HCT116 (cell line): ENCODE measurements at regions not wholly inside any gene's neighbourhood (a gene's known extent, or its start where the extent isn't known, plus 50 kb on each side); places are given as distances from the start of the nearest gene placed in this dataset.

Experiments
- ATAC-seq: fragments of 200-7000 bp; cut with Tn5 transposase; 2 replicates; pipeline ENCODE4 v1.9.1; 2020; ENCODE audit warnings: mild to moderate bottlenecking, moderate library complexity
- BruUV-seq: library from RNA; stranded (reverse); fragments of 400-500 nt; replicated peaks from 2 replicates; lab custom pipeline; 2021; lab: Mats Ljungman, UMichigan
- CTCF ChIA-PET: fragments of 300-600 bp; sonication (Branson Sonifier 250); formaldehyde crosslinking; loops from one replicate; lab custom pipeline; 2021; ENCODE audit warnings: antibody characterized with exemption; lab: Charles Lee
- POLR2A ChIA-PET: fragments of 300-600, 350-600 bp; sonication (Branson Sonifier 250); formaldehyde crosslinking; loops from one replicate; lab custom pipeline; 2021; ENCODE audit warnings: antibody characterized with exemption; lab: Charles Lee
- RAD21 ChIA-PET, 2 experiments: fragments of 300-600 bp; sonication (Branson Sonifier 250); formaldehyde crosslinking; loops; one replicate each; lab custom pipeline; 2023; ENCODE audit warnings: low total read pairs in 2 of 2; ENCODE audit not compliant: uncharacterized antibody in 2 of 2, unreplicated experiment in 2 of 2, low non-redundant PET in 1 of 2; lab: Charles Lee
- DNase-seq: peaks from one replicate; pipeline ENCODE4 v3.0.0-alpha.2; 2010; ENCODE audit warnings: low read depth, low spot score
- H2AFZ ChIP-seq: fragments of 200-600 bp; shearing (Covaris generic), sonication (generic); 2 replicates; pipeline ENCODE4 v1.6.1; 2017; ENCODE audit warnings: low read depth, mixed run types, mixed read lengths, antibody characterized with exemption, low read length; ENCODE audit not compliant: poor library complexity, severe bottlenecking
- H3K27ac ChIP-seq: 2 replicates; pipeline ENCODE4 v1.5.1; 2012; ENCODE audit warnings: low read depth, low read length
- H3K27me3 ChIP-seq: fragments of 200-600 bp; sonication (generic); 2 replicates; pipeline ENCODE4 v1.6.1; 2016; ENCODE audit warnings: mixed run types, low read length, mixed read lengths; ENCODE audit not compliant: insufficient read depth
- H3K36me3 ChIP-seq, 2 experiments: fragments of 200-500 bp in 1 of 2; fragments of 200-600 bp in 1 of 2; sonication (Bioruptor generic) in 1 of 2; sonication (generic) in 1 of 2; 2 replicates each; pipeline versions ENCODE4 v1.5.1 to v1.6.1; 2014 to 2016; ENCODE audit warnings: low read length in 2 of 2, inconsistent platforms in 1 of 2, mixed read lengths in 1 of 2, mixed run types in 1 of 2; ENCODE audit not compliant: insufficient read depth in 2 of 2, control insufficient read depth in 1 of 2
- H3K4me1 ChIP-seq, 2 experiments: fragments of 200-600 bp in 1 of 2; sonication (generic) in 1 of 2; 2 replicates each; pipeline versions ENCODE4 v1.5.1 to v1.6.1; 2012 to 2017; ENCODE audit warnings: low read length in 2 of 2, inconsistent platforms in 1 of 2, mild to moderate bottlenecking in 1 of 2, mixed read lengths in 1 of 2, mixed run types in 1 of 2, moderate library complexity in 1 of 2; ENCODE audit not compliant: insufficient read depth in 2 of 2, control insufficient read depth in 1 of 2
- H3K4me2 ChIP-seq: fragments of 200-600 bp; sonication (generic); 2 replicates; pipeline ENCODE4 v1.6.1; 2017; ENCODE audit warnings: mixed run types, low read length, mixed read lengths
- H3K4me3 ChIP-seq, 2 experiments: fragments of 200-600 bp in 1 of 2; sonication (generic) in 1 of 2; replicated peaks in 1 of 2; 2 replicates each; pipeline ENCODE4 v1.5.1; 2011 to 2016; ENCODE audit warnings: low read length in 2 of 2, control low read depth in 1 of 2, low read depth in 1 of 2, mild to moderate bottlenecking in 1 of 2, mixed read lengths in 1 of 2, mixed run types in 1 of 2
- H3K79me2 ChIP-seq: fragments of 200-600 bp; sonication (generic); 2 replicates; pipeline ENCODE4 v1.6.1; 2017; ENCODE audit warnings: mild to moderate bottlenecking, mixed run types, low read length, moderate library complexity, mixed read lengths; ENCODE audit not compliant: insufficient read depth
- H3K9ac ChIP-seq: fragments of 200-600 bp; sonication (generic); 2 replicates; pipeline ENCODE4 v1.6.1; 2016; ENCODE audit warnings: low read length, mixed read lengths
- H3K9me2 ChIP-seq: fragments of 200-600 bp; sonication (generic), shearing (Covaris generic); 2 replicates; pipeline ENCODE4 v1.6.1; 2017; ENCODE audit warnings: mixed run types, mild to moderate bottlenecking, moderate library complexity; ENCODE audit not compliant: insufficient read depth
- H3K9me3 ChIP-seq, 2 experiments: fragments of 200-500 bp in 1 of 2; fragments of 200-600 bp in 1 of 2; sonication (Bioruptor generic) in 1 of 2; sonication (generic) in 1 of 2; 2 replicates each; pipeline ENCODE4 v1.6.1; 2014 to 2017; ENCODE audit warnings: low read length in 2 of 2, mixed read lengths in 2 of 2, inconsistent platforms in 1 of 2, low read depth in 1 of 2, mild to moderate bottlenecking in 1 of 2, mixed run types in 1 of 2, moderate library complexity in 1 of 2; ENCODE audit not compliant: control insufficient read depth in 1 of 2, insufficient read depth in 1 of 2
- H4K20me1 ChIP-seq: fragments of 200-600 bp; sonication (generic), shearing (Covaris generic); 2 replicates; pipeline ENCODE4 v1.6.1; 2017; ENCODE audit warnings: mixed run types, mild to moderate bottlenecking, moderate library complexity; ENCODE audit not compliant: insufficient read depth
- CBX3 ChIP-seq: IDR thresholded peaks from 2 replicates; pipeline ENCODE4 v1.6.1; 2012; ENCODE audit warnings: low read depth
- ELF1 ChIP-seq: IDR thresholded peaks from 2 replicates; pipeline ENCODE4 v1.6.1; 2012; ENCODE audit warnings: low read depth, borderline replicate concordance
- RAD21 ChIP-seq: IDR thresholded peaks from 2 replicates; pipeline ENCODE4 v1.6.1; 2012; ENCODE audit warnings: low read depth, mild to moderate bottlenecking
- SP1 ChIP-seq: IDR thresholded peaks from 2 replicates; pipeline ENCODE4 v1.6.1; 2012; ENCODE audit warnings: low read depth
- SRF ChIP-seq: IDR thresholded peaks from 2 replicates; pipeline ENCODE4 v1.6.1; 2012; ENCODE audit warnings: low read depth
- intact Hi-C: fragments of 100-400 bp; cut with micrococcal nuclease; formaldehyde crosslinking; loops from 2 replicates; pipeline ENCODE4 v1.10.0; 2022

DNA sequence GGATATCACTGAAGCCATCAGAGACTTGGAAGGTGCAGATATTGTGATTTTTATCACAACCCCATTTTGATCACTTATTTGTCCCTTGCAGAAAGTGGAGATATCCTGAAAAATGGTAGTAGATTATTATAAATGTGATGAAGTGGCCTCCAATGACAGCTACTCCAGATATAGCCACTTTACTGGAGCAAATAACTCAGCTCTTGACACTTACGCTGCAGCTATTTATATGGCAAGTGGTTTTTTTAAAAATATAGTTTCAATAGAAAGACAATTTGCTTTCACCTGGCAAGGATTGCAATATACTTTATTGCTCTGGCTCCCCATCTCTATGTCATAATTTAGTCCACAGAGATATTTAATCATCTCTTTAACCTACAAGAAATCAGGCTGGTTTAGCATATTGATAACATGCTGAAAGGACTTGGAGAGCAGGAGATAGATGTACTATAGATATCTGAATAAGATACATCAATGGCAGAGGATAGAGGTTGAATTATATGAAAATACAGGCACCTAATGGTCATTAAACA is 182.8 kb upstream of the SKOR2 start:
- no peaks in the 10 kb centered on the region for H3K79me2 ChIP-seq
- DNase-seq: no peak
- H3K4me3 ChIP-seq: no peak overlapping the region
- no peak overlapping the region for H2AFZ ChIP-seq
- RAD21 ChIA-PET: no interaction called here
- H3K9me2 ChIP-seq: no peaks in the 10 kb centered on the region
- H3K27ac ChIP-seq: no peak overlapping the region
- CTCF ChIA-PET: no interaction called here
- no peak for ATAC-seq
- H3K4me2 ChIP-seq: no peak overlapping the region
- intact Hi-C loops: no loop called here
- H3K4me1 ChIP-seq: no peaks in the 10 kb centered on the region
- BruUV-seq: no TSS peak
- no peak overlapping the region for H3K9ac ChIP-seq
- H3K36me3 ChIP-seq: no peaks in the 10 kb centered on the region
- peaks cover 80% of the 10 kb centered on the region for H3K27me3 ChIP-seq
- TF ChIP-seq RAD21 (no peak), ELF1 (no peak), SRF (no peak), SP1 (no peak), CBX3 (no peak)
- no peaks in the 10 kb centered on the region for H4K20me1 ChIP-seq
- POLR2A ChIA-PET: no interaction called here
- H3K9me3 ChIP-seq: no peaks in the 10 kb centered on the region

GRCh38 chr18:47427923-47428637 is 176.6 kb upstream of the SKOR2 start:
- intact Hi-C loops: no loop called here
- BruUV-seq: no TSS peak
- H3K4me1 ChIP-seq: no peaks in the 10 kb centered on the region
- no peaks in the 10 kb centered on the region for H4K20me1 ChIP-seq
- peaks cover 43% of the 10 kb centered on the region for H3K27me3 ChIP-seq
- CTCF ChIA-PET: no interaction called here
- no peak for TF ChIP-seq SRF
- RAD21 ChIA-PET: no interaction called here
- H2AFZ ChIP-seq: no peak overlapping the region
- H3K27ac ChIP-seq: no peak overlapping the region
- no peaks in the 10 kb centered on the region for H3K9me3 ChIP-seq
- no peak for ATAC-seq
- H3K79me2 ChIP-seq: no peaks in the 10 kb centered on the region
- H3K36me3 ChIP-seq: no peaks in the 10 kb centered on the region
- no peaks in the 10 kb centered on the region for H3K9me2 ChIP-seq
- no peak for DNase-seq
- H3K9ac ChIP-seq: no peak overlapping the region
- no peak overlapping the region for H3K4me3 ChIP-seq
- POLR2A ChIA-PET: no interaction called here
- no peak overlapping the region for H3K4me2 ChIP-seq
